Panc1 (cell line): ENCODE measurements at regions not wholly inside any gene's neighbourhood (a gene's known extent, or its start where the extent isn't known, plus 50 kb on each side); places are given as distances from the start of the nearest gene placed in this dataset.

ENCODE experiments used
- ATAC-seq: fragments of 200-7000 bp; cut with Tn5 transposase; 2 replicates; pipeline ENCODE4 v1.9.1; 2020; ENCODE audit warnings: mild to moderate bottlenecking, moderate library complexity
- BruUV-seq: library from RNA; stranded (reverse); fragments of 400-500 nt; replicated peaks from 2 replicates; lab custom pipeline; 2021; lab: Mats Ljungman, UMichigan
- CTCF ChIA-PET: fragments of 300-600 bp; sonication (Branson Sonifier 250); formaldehyde crosslinking; loops from one replicate; lab custom pipeline; 2022; ENCODE audit warnings: antibody characterized with exemption; lab: Charles Lee
- POLR2A ChIA-PET: fragments of 300-600 bp; sonication (Branson Sonifier 250); formaldehyde crosslinking; loops from one replicate; lab custom pipeline; 2022; ENCODE audit warnings: antibody characterized with exemption; lab: Charles Lee
- DNase-seq: peaks from one replicate; pipeline ENCODE4 v3.0.0-alpha.2; 2010; ENCODE audit warnings: low read depth, low spot score
- H3K27ac ChIP-seq: 2 replicates; pipeline ENCODE4 v1.5.1; 2011; ENCODE audit warnings: mild to moderate bottlenecking, low read length, inconsistent platforms
- H3K27me3 ChIP-seq: fragments of 200-500 bp; sonication (Bioruptor generic); 2 replicates; pipeline ENCODE4 v1.6.0; 2014; ENCODE audit warnings: low read length, inconsistent platforms; ENCODE audit not compliant: control insufficient read depth, insufficient read depth
- H3K36me3 ChIP-seq: fragments of 200-500 bp; sonication (Bioruptor generic); 2 replicates; pipeline ENCODE4 v1.5.1; 2014; ENCODE audit warnings: inconsistent platforms, mild to moderate bottlenecking, low read length, moderate library complexity; ENCODE audit not compliant: control insufficient read depth, insufficient read depth
- H3K4me1 ChIP-seq: 2 replicates; pipeline ENCODE4 v1.5.1; 2011; ENCODE audit warnings: inconsistent platforms, mild to moderate bottlenecking, low read length, moderate library complexity; ENCODE audit not compliant: control insufficient read depth, insufficient read depth
- H3K4me3 ChIP-seq, 2 experiments: 2 replicates each; pipeline ENCODE4 v1.5.1; 2011 to 2012; ENCODE audit warnings: low read depth in 2 of 2, low read length in 2 of 2, mild to moderate bottlenecking in 2 of 2, inconsistent platforms in 1 of 2, moderate library complexity in 1 of 2
- H3K9me3 ChIP-seq: fragments of 200-500 bp; sonication (Bioruptor generic); 2 replicates; pipeline ENCODE4 v1.5.1; 2014; ENCODE audit warnings: low read depth, mild to moderate bottlenecking, inconsistent platforms, low read length, moderate library complexity; ENCODE audit not compliant: control insufficient read depth, insufficient read depth
- CTCF ChIP-seq: fragments of 450-650 bp; IDR thresholded peaks from 2 replicates; pipeline ENCODE4 v1.5.1; 2017; ENCODE audit warnings: mild to moderate bottlenecking
- POLR2AphosphoS5 ChIP-seq: IDR thresholded peaks from 2 replicates; pipeline ENCODE4 v1.6.1; 2012; ENCODE audit warnings: mild to moderate bottlenecking, low read depth, low read length, moderate library complexity
- SIN3A ChIP-seq: IDR thresholded peaks from 2 replicates; pipeline ENCODE4 v1.6.1; 2012; ENCODE audit warnings: low read depth, mild to moderate bottlenecking, low read length, moderate library complexity, borderline replicate concordance; ENCODE audit not compliant: insufficient read depth
- TCF7L2 ChIP-seq: IDR thresholded peaks from 2 replicates; pipeline ENCODE4 v1.6.1; 2011; ENCODE audit warnings: mild to moderate bottlenecking, low read depth, low read length, inconsistent platforms
- in situ Hi-C: cut with HindIII; loops from 2 replicates; pipeline ENCODE4 v1.10.0; 2016; ENCODE audit warnings: low sequenced_read_pairs, low pct_unique_long_range_greater_than_20kb
- intact Hi-C: fragments of 100-400 bp; cut with micrococcal nuclease; formaldehyde crosslinking; loops from one replicate; pipeline ENCODE4 v1.10.0; 2022; ENCODE audit not compliant: unreplicated experiment
- TF ChIP-seq, protein P1 (sequence below), 2 experiments: IDR thresholded peaks; 2 replicates each; pipeline ENCODE4 v1.6.1; 2011 to 2012; ENCODE audit warnings: low read depth in 2 of 2, control low read depth in 1 of 2, low read length in 1 of 2, mild to moderate bottlenecking in 1 of 2, moderate library complexity in 1 of 2; ENCODE audit not compliant: insufficient read depth in 1 of 2

DNA sequence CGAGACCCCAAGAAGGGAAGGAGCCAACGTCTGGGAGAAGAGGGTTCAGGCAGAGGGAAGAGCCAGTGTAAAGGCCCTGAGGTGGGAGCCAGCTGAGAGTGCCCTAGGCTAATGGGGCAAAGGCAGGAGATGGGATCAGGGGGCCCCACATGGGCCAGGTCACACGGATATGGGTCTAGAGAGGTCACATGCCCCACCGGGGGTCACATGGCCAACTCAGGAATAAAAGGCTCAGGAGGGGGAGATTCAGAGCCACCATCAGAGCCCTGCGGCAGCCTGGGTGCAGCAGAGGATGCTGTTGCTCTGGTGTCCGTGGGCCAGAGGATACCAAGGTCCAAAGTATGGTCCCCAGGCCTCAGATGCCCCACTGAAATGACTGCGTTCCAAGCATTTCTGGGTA, 55.3 kb upstream of the SLC6A6 start:
- H3K27me3 ChIP-seq, result no peaks in the 10 kb centered on the region
- H3K9me3 ChIP-seq, result no peaks in the 10 kb centered on the region
- ChIA-PET CTCF (no interaction called here), POLR2A (no interaction called here)
- H3K4me1 ChIP-seq, result no peaks in the 10 kb centered on the region; the same call in 1 of the 2 replicates
- intact Hi-C loops (no loop called here), in situ Hi-C loops (no loop called here)
- no peaks in the 10 kb centered on the region for H3K36me3 ChIP-seq
- no peak overlapping the region for H3K4me3 ChIP-seq
- ATAC-seq, result no peak
- H3K27ac ChIP-seq, result no peak overlapping the region
- TF ChIP-seq, protein P1, sequence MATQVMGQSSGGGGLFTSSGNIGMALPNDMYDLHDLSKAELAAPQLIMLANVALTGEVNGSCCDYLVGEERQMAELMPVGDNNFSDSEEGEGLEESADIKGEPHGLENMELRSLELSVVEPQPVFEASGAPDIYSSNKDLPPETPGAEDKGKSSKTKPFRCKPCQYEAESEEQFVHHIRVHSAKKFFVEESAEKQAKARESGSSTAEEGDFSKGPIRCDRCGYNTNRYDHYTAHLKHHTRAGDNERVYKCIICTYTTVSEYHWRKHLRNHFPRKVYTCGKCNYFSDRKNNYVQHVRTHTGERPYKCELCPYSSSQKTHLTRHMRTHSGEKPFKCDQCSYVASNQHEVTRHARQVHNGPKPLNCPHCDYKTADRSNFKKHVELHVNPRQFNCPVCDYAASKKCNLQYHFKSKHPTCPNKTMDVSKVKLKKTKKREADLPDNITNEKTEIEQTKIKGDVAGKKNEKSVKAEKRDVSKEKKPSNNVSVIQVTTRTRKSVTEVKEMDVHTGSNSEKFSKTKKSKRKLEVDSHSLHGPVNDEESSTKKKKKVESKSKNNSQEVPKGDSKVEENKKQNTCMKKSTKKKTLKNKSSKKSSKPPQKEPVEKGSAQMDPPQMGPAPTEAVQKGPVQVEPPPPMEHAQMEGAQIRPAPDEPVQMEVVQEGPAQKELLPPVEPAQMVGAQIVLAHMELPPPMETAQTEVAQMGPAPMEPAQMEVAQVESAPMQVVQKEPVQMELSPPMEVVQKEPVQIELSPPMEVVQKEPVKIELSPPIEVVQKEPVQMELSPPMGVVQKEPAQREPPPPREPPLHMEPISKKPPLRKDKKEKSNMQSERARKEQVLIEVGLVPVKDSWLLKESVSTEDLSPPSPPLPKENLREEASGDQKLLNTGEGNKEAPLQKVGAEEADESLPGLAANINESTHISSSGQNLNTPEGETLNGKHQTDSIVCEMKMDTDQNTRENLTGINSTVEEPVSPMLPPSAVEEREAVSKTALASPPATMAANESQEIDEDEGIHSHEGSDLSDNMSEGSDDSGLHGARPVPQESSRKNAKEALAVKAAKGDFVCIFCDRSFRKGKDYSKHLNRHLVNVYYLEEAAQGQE (IDR thresholded peaks at IDR 0.05; ENCODE audit: insufficient read depth in 1 of 2, low read depth in 2 of 2, low read length in 1 of 2), result no peak
- TF ChIP-seq TCF7L2 (no peak), CTCF (no peak), POLR2AphosphoS5 (no peak), SIN3A (no peak)
- DNase-seq, result no peak
- no TSS peak for BruUV-seq

DNA sequence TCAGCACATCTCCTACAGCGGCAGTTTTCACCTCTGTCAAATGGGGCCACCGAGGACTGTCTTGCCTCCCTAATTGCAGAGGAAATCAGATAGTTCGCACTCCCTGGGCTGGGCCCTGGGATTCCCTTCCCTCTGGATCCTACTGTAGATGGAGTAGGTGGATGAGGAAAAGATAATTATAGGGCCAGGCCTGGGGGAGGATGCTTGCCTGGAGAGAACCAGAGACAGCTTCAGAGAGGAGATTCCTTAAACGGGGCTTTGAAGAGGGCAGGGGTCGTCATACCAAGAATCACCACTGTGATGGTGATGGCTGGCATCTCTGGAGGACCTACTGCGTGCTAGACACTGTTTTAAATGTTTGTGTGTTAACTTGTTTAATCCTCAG, 50.8 kb upstream of the SLC6A6 start:
- intact Hi-C loops, result no loop called here
- Histone ChIP-seq H3K4me1 (no peaks in the 10 kb centered on the region), H3K27ac (no peak overlapping the region), H3K27me3 (no peaks in the 10 kb centered on the region), H3K9me3 (no peaks in the 10 kb centered on the region), H3K4me3 (no peak overlapping the region), H3K36me3 (no peaks in the 10 kb centered on the region)
- ChIA-PET POLR2A (no interaction called here), CTCF (no interaction called here)
- in situ Hi-C loops, result no loop called here
- BruUV-seq, result no TSS peak
- ATAC-seq (no peak), DNase-seq (no peak)
- TF ChIP-seq, protein P1 (IDR thresholded peaks at IDR 0.05; ENCODE audit: insufficient read depth in 1 of 2, low read depth in 2 of 2, low read length in 1 of 2), result no peak
- no peak for TF ChIP-seq CTCF
- no peak for TF ChIP-seq POLR2AphosphoS5
- TF ChIP-seq SIN3A, result no peak
- no peak for TF ChIP-seq TCF7L2
